ENCODE measurements at regions not wholly inside any gene's neighbourhood (a gene's known extent, or its start where the extent isn't known, plus 50 kb on each side); places are given as distances from the start of the nearest gene placed in this dataset.

DNA sequence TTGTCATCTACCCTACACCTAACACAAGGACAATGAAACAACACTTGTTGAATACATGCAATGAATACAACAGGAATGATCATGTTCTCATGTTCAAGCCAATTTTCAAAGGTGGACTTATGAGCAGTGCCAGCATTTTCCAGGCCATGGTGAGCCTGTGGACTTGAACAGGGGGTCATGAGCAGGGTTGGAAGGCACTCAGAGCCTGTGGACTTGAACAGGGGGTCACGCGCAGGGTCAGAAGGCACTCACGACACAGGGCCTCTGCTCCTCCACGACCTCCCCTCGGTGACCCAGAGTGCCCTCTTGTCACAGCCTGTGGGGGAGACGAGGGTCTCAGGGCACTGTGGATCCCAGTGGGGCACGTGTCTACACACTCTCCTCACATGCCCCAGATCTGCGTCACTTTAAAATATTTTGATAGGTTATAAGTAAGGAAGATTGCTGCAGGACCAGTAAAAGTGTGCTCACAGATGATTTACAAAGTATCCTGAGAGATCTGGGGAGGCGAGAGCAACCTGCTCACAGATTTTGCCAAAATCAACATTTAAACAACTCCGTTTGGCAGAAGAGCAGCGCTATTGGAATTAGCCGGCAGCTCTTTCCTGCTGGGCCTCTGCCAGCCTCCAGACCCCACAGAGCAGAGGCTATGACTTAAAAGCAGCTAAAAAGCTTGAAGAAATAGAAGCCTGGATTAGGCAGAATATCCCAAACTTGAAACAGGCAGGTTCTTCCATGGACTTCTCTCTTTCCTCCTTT, 121.9 kb downstream of the TMEM18 start:
- TF ChIP-seq, protein P1, sequence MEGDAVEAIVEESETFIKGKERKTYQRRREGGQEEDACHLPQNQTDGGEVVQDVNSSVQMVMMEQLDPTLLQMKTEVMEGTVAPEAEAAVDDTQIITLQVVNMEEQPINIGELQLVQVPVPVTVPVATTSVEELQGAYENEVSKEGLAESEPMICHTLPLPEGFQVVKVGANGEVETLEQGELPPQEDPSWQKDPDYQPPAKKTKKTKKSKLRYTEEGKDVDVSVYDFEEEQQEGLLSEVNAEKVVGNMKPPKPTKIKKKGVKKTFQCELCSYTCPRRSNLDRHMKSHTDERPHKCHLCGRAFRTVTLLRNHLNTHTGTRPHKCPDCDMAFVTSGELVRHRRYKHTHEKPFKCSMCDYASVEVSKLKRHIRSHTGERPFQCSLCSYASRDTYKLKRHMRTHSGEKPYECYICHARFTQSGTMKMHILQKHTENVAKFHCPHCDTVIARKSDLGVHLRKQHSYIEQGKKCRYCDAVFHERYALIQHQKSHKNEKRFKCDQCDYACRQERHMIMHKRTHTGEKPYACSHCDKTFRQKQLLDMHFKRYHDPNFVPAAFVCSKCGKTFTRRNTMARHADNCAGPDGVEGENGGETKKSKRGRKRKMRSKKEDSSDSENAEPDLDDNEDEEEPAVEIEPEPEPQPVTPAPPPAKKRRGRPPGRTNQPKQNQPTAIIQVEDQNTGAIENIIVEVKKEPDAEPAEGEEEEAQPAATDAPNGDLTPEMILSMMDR (conservative IDR thresholded peaks at IDR 0.05; ENCODE audit: low read depth, low read length) = no peak
- no peak for TF ChIP-seq EZH2 (IDR thresholded peaks at IDR 0.05; ENCODE audit: low read length, unreplicated experiment)

Data from PC-3 (cell line).